LNCAP (cell line): ENCODE measurements at regions not wholly inside any gene's neighbourhood (a gene's known extent, or its start where the extent isn't known, plus 50 kb on each side); places are given as distances from the start of the nearest gene placed in this dataset.

Source experiments
- TF ChIP-seq, protein P1 (sequence below): fragments of 450-650 bp; IDR thresholded peaks from 2 replicates; pipeline ENCODE4 v1.5.1; 2017; ENCODE audit warnings: mild to moderate bottlenecking

DNA sequence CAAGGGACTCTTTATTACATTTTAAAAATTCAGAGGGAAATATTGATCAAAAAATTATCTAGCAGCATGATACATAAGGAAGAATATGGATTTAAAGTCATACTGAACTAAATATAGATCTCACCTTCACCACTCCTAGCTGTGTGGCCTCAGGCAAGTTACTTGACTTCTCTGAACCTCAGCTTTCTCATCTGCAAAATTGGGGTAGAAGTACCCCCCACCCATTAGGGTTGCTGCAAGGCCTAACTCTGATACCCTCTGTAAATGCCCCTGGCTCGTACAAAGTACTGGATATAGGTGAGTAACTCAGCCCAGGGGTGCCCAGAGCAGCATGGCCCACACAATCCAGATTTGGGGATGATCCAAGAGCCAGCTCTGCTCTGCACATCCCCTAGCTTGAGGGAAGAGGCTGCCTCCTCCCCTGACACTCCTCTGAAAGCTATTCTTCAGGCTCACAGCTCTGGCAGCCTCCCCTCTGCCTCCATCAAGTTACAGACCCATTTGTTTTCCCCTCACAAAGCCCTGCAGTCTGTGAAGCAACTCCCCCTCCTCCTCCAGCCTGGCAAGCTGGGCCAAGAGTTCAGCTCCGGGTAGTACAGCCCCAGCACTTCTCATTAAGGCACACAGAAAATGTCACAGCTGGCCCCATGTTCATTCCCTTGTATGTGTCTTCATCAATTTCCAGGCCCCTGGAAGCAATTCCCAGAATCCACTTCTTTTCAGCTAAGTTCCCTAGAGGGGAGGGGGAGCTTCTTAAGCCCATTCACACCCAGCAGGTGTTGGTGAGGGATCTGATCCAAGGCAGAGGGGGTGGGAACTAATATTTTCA, 143.7 kb downstream of the PLPP3 start:
- TF ChIP-seq, protein P1, sequence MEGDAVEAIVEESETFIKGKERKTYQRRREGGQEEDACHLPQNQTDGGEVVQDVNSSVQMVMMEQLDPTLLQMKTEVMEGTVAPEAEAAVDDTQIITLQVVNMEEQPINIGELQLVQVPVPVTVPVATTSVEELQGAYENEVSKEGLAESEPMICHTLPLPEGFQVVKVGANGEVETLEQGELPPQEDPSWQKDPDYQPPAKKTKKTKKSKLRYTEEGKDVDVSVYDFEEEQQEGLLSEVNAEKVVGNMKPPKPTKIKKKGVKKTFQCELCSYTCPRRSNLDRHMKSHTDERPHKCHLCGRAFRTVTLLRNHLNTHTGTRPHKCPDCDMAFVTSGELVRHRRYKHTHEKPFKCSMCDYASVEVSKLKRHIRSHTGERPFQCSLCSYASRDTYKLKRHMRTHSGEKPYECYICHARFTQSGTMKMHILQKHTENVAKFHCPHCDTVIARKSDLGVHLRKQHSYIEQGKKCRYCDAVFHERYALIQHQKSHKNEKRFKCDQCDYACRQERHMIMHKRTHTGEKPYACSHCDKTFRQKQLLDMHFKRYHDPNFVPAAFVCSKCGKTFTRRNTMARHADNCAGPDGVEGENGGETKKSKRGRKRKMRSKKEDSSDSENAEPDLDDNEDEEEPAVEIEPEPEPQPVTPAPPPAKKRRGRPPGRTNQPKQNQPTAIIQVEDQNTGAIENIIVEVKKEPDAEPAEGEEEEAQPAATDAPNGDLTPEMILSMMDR, result no peak

DNA sequence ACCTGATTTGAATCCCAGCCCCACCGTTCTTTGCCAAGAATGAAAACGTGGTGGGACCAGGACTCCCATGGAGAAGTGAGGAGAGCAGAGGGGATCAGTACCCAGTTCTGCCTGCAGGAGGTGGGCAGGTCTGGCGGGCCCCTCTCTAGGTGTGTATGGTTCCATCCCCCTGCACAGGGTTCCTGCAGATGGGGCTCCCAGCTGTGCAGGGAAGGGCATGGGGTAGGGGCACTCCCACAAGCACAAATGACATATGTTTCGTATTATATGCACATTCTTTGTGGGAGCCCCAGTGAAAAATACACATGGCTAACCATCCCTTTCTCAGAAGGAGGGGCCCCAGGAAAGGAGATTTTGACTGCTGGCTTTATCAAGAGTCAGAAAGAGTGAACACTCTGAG, 144.6 kb downstream of the PLPP3 start:
- TF ChIP-seq, protein P1, result no peak

DNA sequence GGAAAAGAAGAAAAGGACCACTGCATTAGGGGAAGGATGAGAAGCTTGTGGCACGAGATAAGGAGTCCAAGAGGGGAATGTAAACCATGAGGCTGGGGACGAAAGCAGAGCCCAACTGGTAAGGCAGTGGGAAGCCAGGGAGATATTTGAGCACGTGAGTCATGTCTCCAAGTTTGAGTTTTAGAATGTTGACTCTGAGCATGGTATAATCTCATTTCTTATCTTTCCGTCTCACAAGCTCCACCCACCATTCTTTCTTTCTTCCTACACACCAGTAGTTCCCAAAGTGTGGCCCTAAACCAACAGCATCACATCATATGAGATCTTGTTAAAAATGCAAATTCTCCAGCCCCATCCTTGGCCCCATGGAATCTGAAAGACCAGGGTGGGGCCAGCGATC, 145.3 kb downstream of the PLPP3 start:
- TF ChIP-seq, protein P1, result no peak

DNA sequence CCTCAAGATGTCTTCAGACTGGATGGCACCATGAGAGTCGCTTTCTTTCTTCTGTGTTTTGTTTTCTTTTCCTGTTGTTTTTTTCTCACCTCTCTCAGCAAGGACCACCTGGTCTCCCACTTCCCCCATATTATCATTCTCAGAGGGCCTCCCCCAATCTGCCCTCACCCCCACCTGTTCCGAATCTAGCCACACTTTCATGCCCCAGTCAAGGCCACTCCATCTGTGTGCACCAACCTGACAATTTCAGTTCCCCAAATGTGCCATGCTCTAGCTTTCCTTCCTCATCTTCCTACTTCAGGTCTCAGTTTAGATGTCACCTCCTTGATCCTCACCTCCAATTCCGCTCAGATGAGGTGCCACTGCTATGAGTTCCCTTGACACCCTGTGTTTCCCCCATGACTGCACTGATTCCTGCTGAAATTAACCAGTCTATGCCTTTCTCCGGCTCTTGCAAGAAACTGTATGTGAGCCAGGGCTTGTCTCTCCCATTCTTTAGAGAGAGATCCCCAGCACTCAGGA, 146.2 kb downstream of the PLPP3 start:
- TF ChIP-seq, protein P1, result no peak

DNA sequence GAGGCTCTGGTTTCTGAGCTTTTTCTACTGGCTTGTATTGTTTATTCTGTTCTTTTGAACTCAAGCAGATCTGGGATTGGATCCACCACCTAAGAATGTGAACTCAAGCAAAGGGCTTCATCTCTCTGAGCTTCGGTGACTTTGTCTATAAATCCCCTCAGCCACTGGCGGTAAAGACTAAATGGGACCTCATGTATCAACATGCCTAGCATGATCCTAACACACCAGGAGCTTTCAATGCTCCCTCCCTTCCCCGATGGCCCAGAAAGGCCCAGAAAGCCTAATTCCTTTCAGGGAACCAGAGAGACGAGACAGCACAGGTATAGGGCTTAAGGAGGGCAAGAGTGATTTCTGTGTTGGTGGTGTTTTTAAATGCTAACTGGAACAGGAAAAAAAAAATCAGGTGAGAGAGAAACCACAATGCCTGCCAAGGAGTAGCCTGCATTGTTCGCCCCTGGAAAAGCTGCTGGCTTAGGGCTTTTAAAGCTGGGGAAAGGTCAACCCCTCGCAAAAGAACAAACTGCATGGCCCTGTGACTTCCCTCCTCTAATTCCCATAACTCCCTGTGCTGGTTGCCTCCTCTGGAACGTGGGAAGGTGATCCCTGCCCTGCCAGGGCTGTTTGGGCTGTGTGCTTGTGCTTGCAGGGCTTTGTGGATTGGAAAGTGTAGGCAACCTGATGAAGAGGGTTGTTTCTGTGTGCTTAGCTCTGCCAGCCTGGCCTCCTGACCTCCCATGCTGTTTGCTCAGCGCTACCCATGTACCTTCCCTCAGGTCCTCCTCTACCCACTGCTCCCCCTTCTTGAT, 147.0 kb downstream of the PLPP3 start:
- TF ChIP-seq, protein P1, result no peak

DNA sequence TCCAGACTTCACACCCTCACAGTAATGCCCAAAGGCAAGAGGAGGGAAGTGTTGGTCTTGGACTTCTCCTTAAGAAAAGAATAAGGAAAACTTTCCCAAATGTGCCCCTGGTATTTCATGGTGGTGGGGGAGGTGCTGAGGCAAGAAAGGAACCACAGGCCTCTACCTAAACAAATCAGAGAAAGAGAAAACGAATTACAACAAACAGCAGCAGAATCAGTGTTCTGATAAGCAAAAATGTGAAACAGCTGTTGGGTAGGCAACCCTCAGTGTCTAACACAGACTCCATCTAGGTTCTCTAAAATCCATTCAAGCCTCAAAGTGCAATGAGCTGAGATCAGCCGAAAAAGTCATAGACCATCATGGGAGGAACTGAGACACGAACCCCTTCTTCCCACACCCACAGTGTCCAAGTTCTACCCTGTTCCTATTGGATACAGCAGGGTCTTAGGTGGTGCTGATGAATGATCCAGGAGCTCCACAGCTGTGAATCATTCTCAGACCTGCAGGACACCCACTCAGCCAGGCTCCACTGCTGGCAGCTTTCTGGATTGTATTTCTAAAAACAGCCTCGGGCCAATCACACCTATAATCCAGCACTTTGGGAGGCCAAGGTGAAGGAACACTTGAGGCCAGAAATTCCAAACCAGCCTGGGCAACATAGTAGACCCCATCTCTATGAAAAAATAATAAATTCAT, 149.1 kb downstream of the PLPP3 start:
- TF ChIP-seq, protein P1, result no peak

DNA sequence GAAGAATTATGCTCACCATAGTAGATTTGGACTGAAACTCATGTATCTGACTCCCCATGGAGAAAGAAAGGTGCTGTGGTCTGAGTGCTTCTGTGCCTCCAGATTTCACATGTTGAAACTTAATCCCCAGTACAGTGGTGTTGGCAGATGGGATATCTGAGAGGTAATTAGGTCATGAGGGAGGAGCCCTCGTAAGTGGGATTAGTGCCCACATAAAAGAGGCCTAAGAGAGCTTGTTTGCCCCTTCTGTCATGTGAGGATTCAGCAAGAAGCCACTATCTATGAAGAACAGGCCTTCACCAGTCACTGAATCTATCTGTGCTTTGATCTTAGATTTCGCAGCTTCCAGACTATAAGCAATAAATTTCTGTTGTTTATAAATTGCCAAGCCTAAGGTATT, 150.1 kb downstream of the PLPP3 start:
- TF ChIP-seq, protein P1, result no peak
